ENCODE measurements at regions not wholly inside any gene's neighbourhood (a gene's known extent, or its start where the extent isn't known, plus 50 kb on each side); places are given as distances from the start of the nearest gene placed in this dataset.

- ATAC-seq (ENCODE audit: low FRiP score in 2 of 2) (no peak), DNase-seq (no peak)
- Histone ChIP-seq H3K27me3 (no peaks in the 10 kb centered on the region), H3K4me3 (no peak overlapping the region), H3K27ac (no peak overlapping the region), H3K9me3 (no peaks in the 10 kb centered on the region), H3K4me1 (no peaks in the 10 kb centered on the region), H3K36me3 (no peaks in the 10 kb centered on the region)
- TF ChIP-seq POLR2A (IDR thresholded peaks at IDR 0.05) (no peak), POLR2AphosphoS5 (IDR thresholded peaks at IDR 0.05) (no peak), EP300 (IDR thresholded peaks at IDR 0.05) (no peak), CTCF (IDR thresholded peaks at IDR 0.05) (no peak)
These were observed 672.4 kb upstream of the FLRT2 start for GRCh38 chr14:84857571-84857970.

GRCh38 chr14:84859116-84859515 lies 670.8 kb upstream of the FLRT2 start:
- no peaks in the 10 kb centered on the region for H3K9me3 ChIP-seq
- no peaks in the 10 kb centered on the region for H3K36me3 ChIP-seq
- no peak for TF ChIP-seq EP300 (IDR thresholded peaks at IDR 0.05)
- no peak for TF ChIP-seq CTCF (IDR thresholded peaks at IDR 0.05)
- TF ChIP-seq POLR2AphosphoS5 (IDR thresholded peaks at IDR 0.05) = no peak
- no peak for TF ChIP-seq POLR2A (IDR thresholded peaks at IDR 0.05)
- no peak overlapping the region for H3K27ac ChIP-seq
- DNase-seq (no peak), ATAC-seq (ENCODE audit: low FRiP score in 2 of 2) (no peak)
- H3K4me1 ChIP-seq = no peaks in the 10 kb centered on the region
- 72 to 79% methylated on average over 4 of the region's 4 CpGs for WGBS, 2 donors
- no peaks in the 10 kb centered on the region for H3K27me3 ChIP-seq
- no peak overlapping the region for H3K4me3 ChIP-seq

GRCh38 chr14:84864548-84865271 lies 665.2 kb upstream of the FLRT2 start:
- 73 to 82% methylated on average over 2 of the region's 2 CpGs for WGBS, 2 donors
- DNase-seq (no peak), ATAC-seq (ENCODE audit: low FRiP score in 2 of 2) (no peak)
- H3K9me3 ChIP-seq = no peaks in the 10 kb centered on the region
- H3K36me3 ChIP-seq = no peaks in the 10 kb centered on the region
- H3K4me1 ChIP-seq = no peaks in the 10 kb centered on the region
- H3K27me3 ChIP-seq = no peaks in the 10 kb centered on the region
- no peak for TF ChIP-seq CTCF (IDR thresholded peaks at IDR 0.05)
- no peak for TF ChIP-seq POLR2A (IDR thresholded peaks at IDR 0.05)
- TF ChIP-seq EP300 (IDR thresholded peaks at IDR 0.05) = no peak
- no peak for TF ChIP-seq POLR2AphosphoS5 (IDR thresholded peaks at IDR 0.05)
- no peak overlapping the region for H3K27ac ChIP-seq
- no peak overlapping the region for H3K4me3 ChIP-seq

GRCh38 chr14:84871734-84872133 lies 658.2 kb upstream of the FLRT2 start:
- no peaks in the 10 kb centered on the region for H3K9me3 ChIP-seq
- DNase-seq = no peak
- no peak overlapping the region for H3K27ac ChIP-seq
- H3K4me1 ChIP-seq = no peaks in the 10 kb centered on the region
- TF ChIP-seq POLR2A (IDR thresholded peaks at IDR 0.05) = no peak
- TF ChIP-seq EP300 (IDR thresholded peaks at IDR 0.05) = no peak
- no peak for TF ChIP-seq POLR2AphosphoS5 (IDR thresholded peaks at IDR 0.05)
- no peak for TF ChIP-seq CTCF (IDR thresholded peaks at IDR 0.05)
- WGBS, 2 donors = 91 to 92% methylated on average over 2 of the region's 2 CpGs
- ATAC-seq (ENCODE audit: low FRiP score in 2 of 2) = no peak
- no peak overlapping the region for H3K4me3 ChIP-seq
- no peaks in the 10 kb centered on the region for H3K36me3 ChIP-seq
- no peaks in the 10 kb centered on the region for H3K27me3 ChIP-seq

- ATAC-seq (ENCODE audit: low FRiP score in 2 of 2) (no peak), DNase-seq (no peak)
- no peak overlapping the region for H3K27ac ChIP-seq
These were observed 655.5 kb upstream of the FLRT2 start for GRCh38 chr14:84874436-84874835.

More at GRCh38 chr14:84874436-84874835, 655.5 kb upstream of the FLRT2 start:
- Histone ChIP-seq H3K27me3 (no peaks in the 10 kb centered on the region), H3K4me1 (no peaks in the 10 kb centered on the region), H3K4me3 (no peak overlapping the region), H3K9me3 (no peaks in the 10 kb centered on the region), H3K36me3 (no peaks in the 10 kb centered on the region)
- no peak for TF ChIP-seq POLR2A (IDR thresholded peaks at IDR 0.05)
- TF ChIP-seq EP300 (IDR thresholded peaks at IDR 0.05) = no peak
- no peak for TF ChIP-seq CTCF (IDR thresholded peaks at IDR 0.05)
- TF ChIP-seq POLR2AphosphoS5 (IDR thresholded peaks at IDR 0.05) = no peak
- 83 to 97% methylated on average over 2 of the region's 2 CpGs for WGBS, 2 donors

Data from upper lobe of left lung (tissue), 6 donors.